GM12874 (cell line): ENCODE measurements at regions not wholly inside any gene's neighbourhood (a gene's known extent, or its start where the extent isn't known, plus 50 kb on each side); places are given as distances from the start of the nearest gene placed in this dataset.

Experiments
- TF ChIP-seq, protein P1 (sequence below): IDR thresholded peaks from 2 replicates; pipeline ENCODE4 v1.5.1; 2011; ENCODE audit warnings: low read depth, mild to moderate bottlenecking, control low read depth, low read length, moderate library complexity; ENCODE audit not compliant: insufficient read depth

GRCh38 chr13:95352486-95352885, 51.2 kb upstream of the ABCC4 start:
- TF ChIP-seq, protein P1, sequence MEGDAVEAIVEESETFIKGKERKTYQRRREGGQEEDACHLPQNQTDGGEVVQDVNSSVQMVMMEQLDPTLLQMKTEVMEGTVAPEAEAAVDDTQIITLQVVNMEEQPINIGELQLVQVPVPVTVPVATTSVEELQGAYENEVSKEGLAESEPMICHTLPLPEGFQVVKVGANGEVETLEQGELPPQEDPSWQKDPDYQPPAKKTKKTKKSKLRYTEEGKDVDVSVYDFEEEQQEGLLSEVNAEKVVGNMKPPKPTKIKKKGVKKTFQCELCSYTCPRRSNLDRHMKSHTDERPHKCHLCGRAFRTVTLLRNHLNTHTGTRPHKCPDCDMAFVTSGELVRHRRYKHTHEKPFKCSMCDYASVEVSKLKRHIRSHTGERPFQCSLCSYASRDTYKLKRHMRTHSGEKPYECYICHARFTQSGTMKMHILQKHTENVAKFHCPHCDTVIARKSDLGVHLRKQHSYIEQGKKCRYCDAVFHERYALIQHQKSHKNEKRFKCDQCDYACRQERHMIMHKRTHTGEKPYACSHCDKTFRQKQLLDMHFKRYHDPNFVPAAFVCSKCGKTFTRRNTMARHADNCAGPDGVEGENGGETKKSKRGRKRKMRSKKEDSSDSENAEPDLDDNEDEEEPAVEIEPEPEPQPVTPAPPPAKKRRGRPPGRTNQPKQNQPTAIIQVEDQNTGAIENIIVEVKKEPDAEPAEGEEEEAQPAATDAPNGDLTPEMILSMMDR, result no peak

GRCh38 chr13:95354156-95354555, 52.9 kb upstream of the ABCC4 start:
- TF ChIP-seq, protein P1, result no peak

DNA sequence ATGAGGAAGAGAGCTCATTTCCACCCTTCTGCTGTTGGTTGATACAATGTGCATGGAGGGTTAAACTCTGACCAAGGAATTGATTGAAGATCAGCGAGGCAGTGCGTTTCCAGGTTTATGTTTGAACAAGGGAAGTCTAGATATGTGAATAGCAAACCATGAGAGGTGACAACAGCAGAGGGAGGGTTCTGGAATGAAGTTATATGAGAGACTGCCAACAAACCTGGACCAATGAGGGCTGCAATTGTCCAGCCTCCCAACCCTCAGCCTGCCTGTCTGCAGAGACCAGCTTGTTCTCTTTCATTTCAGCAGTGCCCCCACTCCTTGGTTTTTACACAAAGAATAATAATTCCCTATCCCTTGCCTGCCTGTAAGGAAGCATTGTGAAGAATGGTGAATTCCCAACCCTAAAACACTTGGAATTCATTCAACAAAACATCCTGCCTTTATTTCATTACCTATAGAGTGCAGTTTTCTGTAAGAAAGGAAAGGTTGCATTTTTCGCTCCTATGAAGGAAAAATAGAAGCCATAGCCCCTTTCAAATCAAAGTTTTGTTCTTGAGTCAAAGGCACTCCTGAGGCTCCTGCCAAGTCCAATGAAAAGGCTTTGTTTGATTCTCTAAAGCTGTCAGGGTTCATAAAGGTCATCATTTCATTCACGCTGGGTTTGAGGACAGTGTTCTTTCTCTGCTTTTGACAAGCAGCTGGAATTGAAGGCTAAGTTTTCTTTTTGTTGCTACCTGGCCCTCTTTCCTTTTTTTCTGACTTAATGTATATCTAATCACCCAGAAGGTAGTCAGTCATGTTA, 53.6 kb upstream of the ABCC4 start:
- TF ChIP-seq, protein P1, result no peak

- TF ChIP-seq, protein P1, result no peak
Observed at GRCh38 chr13:95355494-95355893, 54.2 kb upstream of the ABCC4 start.

GRCh38 chr13:95356916-95357315, 55.7 kb upstream of the ABCC4 start:
- TF ChIP-seq, protein P1, result no peak

GRCh38 chr13:95357875-95358274, 56.6 kb upstream of the ABCC4 start:
- TF ChIP-seq, protein P1, result no peak

DNA sequence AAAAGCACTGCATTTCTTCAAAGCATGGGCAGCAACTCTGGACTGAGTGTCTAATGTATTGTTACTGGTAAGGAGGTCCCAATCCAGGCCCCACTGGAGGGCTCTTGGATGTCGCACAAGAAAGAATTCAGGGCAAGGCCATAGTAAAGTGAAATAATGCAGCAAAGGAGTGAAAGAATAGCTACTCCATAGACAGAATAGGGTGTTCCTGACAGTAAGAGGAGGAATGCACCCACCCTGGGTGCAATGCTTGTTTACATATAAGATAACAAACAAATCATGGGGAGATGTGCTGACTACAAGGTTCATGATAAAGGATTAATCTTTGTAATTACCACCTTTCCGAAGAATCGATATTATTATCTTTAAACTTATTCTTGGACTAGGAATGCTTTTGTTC, 58.8 kb upstream of the ABCC4 start:
- TF ChIP-seq, protein P1, result no peak
